HepG2 (cell line): ENCODE measurements at regions not wholly inside any gene's neighbourhood (a gene's known extent, or its start where the extent isn't known, plus 50 kb on each side); places are given as distances from the start of the nearest gene placed in this dataset.

ENCODE experiments used
- ATAC-seq: fragments of 200-7000 bp; cut with Tn5 transposase; 3 replicates; pipeline ENCODE4 v1.9.1; 2020; ENCODE audit warnings: mild to moderate bottlenecking, moderate library complexity
- BruUV-seq: library from RNA; stranded (reverse); fragments of 400-500 nt; replicated peaks from 2 replicates; lab custom pipeline; 2021; lab: Mats Ljungman, UMichigan
- CTCF ChIA-PET: fragments of 300-600 bp; formaldehyde crosslinking; extraction: SDS; loops from one replicate; lab custom pipeline; 2021; ENCODE audit warnings: low total read pairs, inconsistent platforms, low intra/inter-chr PET ratio; lab: Yijun Ruan, JAX
- POLR2A ChIA-PET: fragments of 350-600 bp; sonication (Branson Sonifier 250); formaldehyde crosslinking; loops from one replicate; lab custom pipeline; 2020; ENCODE audit warnings: antibody characterized with exemption, inconsistent platforms; lab: Yijun Ruan, JAX
- DNase-seq: peaks from one replicate; pipeline ENCODE4 v3.0.0-alpha.2; 2015; ENCODE audit warnings: low spot score
- FAIRE-seq: peaks from 3 replicates; lab custom pipeline; 2011; peaks lifted over from hg19 to GRCh38; lab: Jason Lieb, UNC
- H2AFZ ChIP-seq: one replicate; pipeline ENCODE4 v1.6.1; 2011; ENCODE audit warnings: low read length, inconsistent platforms
- H3K27ac ChIP-seq: fragments of 300-600 bp; 3 replicates; pipeline ENCODE4 v1.8.0; 2011; ENCODE audit warnings: mixed run types, mild to moderate bottlenecking, mixed read lengths, low read length, inconsistent platforms; ENCODE audit not compliant: insufficient read depth; ENCODE audit errors: extremely low read length
- H3K27me3 ChIP-seq, 2 experiments: fragments of 200-600 bp in 1 of 2; 2 replicates in 1 of 2; 3 replicates in 1 of 2; pipeline versions ENCODE4 v1.6.0 to v1.8.0; 2011; ENCODE audit warnings: low read length in 2 of 2, mild to moderate bottlenecking in 2 of 2, moderate library complexity in 2 of 2, inconsistent platforms in 1 of 2; ENCODE audit not compliant: insufficient read depth in 2 of 2, control insufficient read depth in 1 of 2
- H3K36me3 ChIP-seq, 2 experiments: fragments of 200-600 bp in 1 of 2; replicated peaks in 1 of 2; 2 replicates in 1 of 2; 3 replicates in 1 of 2; pipeline versions ENCODE4 v1.5.1 to v1.8.0; 2011; ENCODE audit warnings: low read length in 2 of 2, inconsistent platforms in 1 of 2; ENCODE audit not compliant: insufficient read depth in 2 of 2, control insufficient read depth in 1 of 2
- H3K4me1 ChIP-seq: 2 replicates; pipeline ENCODE4 v1.5.1; 2012; ENCODE audit warnings: low read length, inconsistent platforms; ENCODE audit not compliant: insufficient read depth
- H3K4me2 ChIP-seq: 2 replicates; pipeline ENCODE4 v1.6.0; 2011; ENCODE audit warnings: low read depth, low read length, inconsistent platforms
- H3K4me3 ChIP-seq, 3 experiments: fragments of 200-600 bp in 1 of 3; sonication (generic), shearing (Covaris generic) in 1 of 3; replicated peaks in 1 of 3; 2 replicates each; pipeline ENCODE4 v1.5.1; 2011 to 2016; ENCODE audit warnings: low read length in 3 of 3, inconsistent platforms in 2 of 3, low read depth in 2 of 3, mild to moderate bottlenecking in 2 of 3, control low read depth in 1 of 3, mixed read lengths in 1 of 3; ENCODE audit not compliant: insufficient read depth in 1 of 3
- H3K79me2 ChIP-seq: one replicate; pipeline ENCODE4 v1.6.1; 2011; ENCODE audit warnings: low read length, inconsistent platforms; ENCODE audit not compliant: insufficient read depth
- H3K9ac ChIP-seq: 2 replicates; pipeline ENCODE4 v1.6.0; 2011; ENCODE audit warnings: mild to moderate bottlenecking, low read depth, low read length, inconsistent platforms; ENCODE audit not compliant: insufficient read depth
- H3K9me3 ChIP-seq: 2 replicates; pipeline ENCODE4 v1.5.1; 2012; ENCODE audit warnings: mild to moderate bottlenecking, low read length
- H4K20me1 ChIP-seq: 2 replicates; pipeline ENCODE4 v1.6.0; 2011; ENCODE audit warnings: inconsistent platforms, mild to moderate bottlenecking, low read length, moderate library complexity; ENCODE audit not compliant: insufficient read depth
- ATF4 ChIP-seq, 2 experiments: fragments of 450-650 bp in 1 of 2; sonication (generic) in 1 of 2; formaldehyde crosslinking; IDR thresholded peaks; 2 replicates each; pipeline versions ENCODE4 v1.5.0 to v1.8.0; 2020 to 2022; ENCODE audit warnings: mild to moderate bottlenecking in 1 of 2, missing genetic modification reagents in 1 of 2
- CREB3 ChIP-seq: sonication (generic); formaldehyde crosslinking; IDR thresholded peaks from 2 replicates; pipeline ENCODE4 v1.5.0; 2020; ENCODE audit warnings: missing genetic modification reagents
- NPAS2 ChIP-seq: sonication (generic); formaldehyde crosslinking; IDR thresholded peaks from 2 replicates; pipeline ENCODE4 v1.8.0; 2022; ENCODE audit warnings: mild to moderate bottlenecking, missing genetic modification reagents, borderline replicate concordance
- THYN1 ChIP-seq: sonication (generic); formaldehyde crosslinking; IDR thresholded peaks from 2 replicates; pipeline ENCODE4 v1.8.1; 2023; ENCODE audit warnings: low read depth, mild to moderate bottlenecking, moderate library complexity, missing genetic modification reagents, borderline replicate concordance
- ZMAT5 ChIP-seq: sonication (generic); formaldehyde crosslinking; IDR thresholded peaks from 2 replicates; pipeline ENCODE4 v1.5.0; 2020; ENCODE audit warnings: mild to moderate bottlenecking, low read depth, missing genetic modification reagents, borderline replicate concordance
- ZNF782 ChIP-seq: sonication (generic); formaldehyde crosslinking; IDR thresholded peaks from 2 replicates; pipeline ENCODE4 v1.4.0; 2020; ENCODE audit warnings: missing genetic modification reagents, mild to moderate bottlenecking, borderline replicate concordance
- WGBS: methylation state at CpG from one replicate; pipeline ENCODE4 v1.1.6; 2017; ENCODE audit warnings: low lambda C conversion rate; 5-methylcytosine and 5-hydroxymethylcytosine counted together
- in situ Hi-C: cut with HindIII; loops from 2 replicates; pipeline ENCODE4 v1.10.0; 2017; ENCODE audit warnings: low pct_unique_long_range_greater_than_20kb; ENCODE audit not compliant: extremely low pct_ligation_motif_present
- intact Hi-C: fragments of 100-400 bp; cut with micrococcal nuclease; formaldehyde crosslinking; loops from one replicate; pipeline ENCODE4 v1.10.0; 2022; ENCODE audit not compliant: unreplicated experiment

GRCh38 chr5:89871906-89872305 is 537.6 kb downstream of the CETN3 start:
- POLR2A ChIA-PET, result no interaction called here
- intact Hi-C loops (no loop called here), in situ Hi-C loops (no loop called here)
- H3K4me1 ChIP-seq, result no peaks in the 10 kb centered on the region
- H2AFZ ChIP-seq, result no peak overlapping the region
- no TSS peak for BruUV-seq
- H4K20me1 ChIP-seq, result no peaks in the 10 kb centered on the region
- no peak overlapping the region for H3K4me3 ChIP-seq
- ATAC-seq (no peak), DNase-seq (no peak), FAIRE-seq (no peak)
- H3K9me3 ChIP-seq, result no peaks in the 10 kb centered on the region
- no peaks in the 10 kb centered on the region for H3K79me2 ChIP-seq
- TF ChIP-seq ATF4 (CRISPR knock-in tag; IDR thresholded peaks at IDR 0.05), result no peak
- no peak for TF ChIP-seq ZNF782 (CRISPR knock-in tag)
- no peak for TF ChIP-seq ZMAT5
- WGBS, result 1% methylated on average over 2 of the region's 2 CpGs
- H3K27me3 ChIP-seq, result no peaks in the 10 kb centered on the region
- CTCF ChIA-PET, result no interaction called here
- H3K9ac ChIP-seq, result no peak overlapping the region
- no peaks in the 10 kb centered on the region for H3K36me3 ChIP-seq
- H3K4me2 ChIP-seq, result no peak overlapping the region
- H3K27ac ChIP-seq, result no peak overlapping the region

GRCh38 chr5:89869346-89869745 is 540.2 kb downstream of the CETN3 start:
- Histone ChIP-seq H3K4me3 (no peak overlapping the region), H3K27me3 (no peaks in the 10 kb centered on the region), H3K36me3 (no peaks in the 10 kb centered on the region), H3K27ac (no peak overlapping the region), H3K9ac (no peak overlapping the region), H3K4me2 (no peak overlapping the region), H3K4me1 (no peaks in the 10 kb centered on the region), H3K79me2 (no peaks in the 10 kb centered on the region), H2AFZ (no peak overlapping the region), H4K20me1 (no peaks in the 10 kb centered on the region), H3K9me3 (no peaks in the 10 kb centered on the region)
- FAIRE-seq (no peak), DNase-seq (no peak), ATAC-seq (no peak)
- in situ Hi-C loops, result no loop called here
- no TSS peak for BruUV-seq
- ChIA-PET POLR2A (no interaction called here), CTCF (no interaction called here)
- WGBS, result 28% methylated on average over 2 of the region's 2 CpGs
- intact Hi-C loops, result no loop called here
- TF ChIP-seq CREB3 (no peak), THYN1 (CRISPR knock-in tag) (no peak), NPAS2 (no peak)
- TF ChIP-seq, all 625 proteins: peak for 0
